Muscle of leg (tissue), 3 donors: ENCODE measurements at regions not wholly inside any gene's neighbourhood (a gene's known extent, or its start where the extent isn't known, plus 50 kb on each side); places are given as distances from the start of the nearest gene placed in this dataset.
"Not testable (repeated sequence)": the region's sequence is repeated elsewhere in the genome, so short reads cannot be mapped to it uniquely, and the experiment has no call there.

Experiments
- DNase-seq: peaks from one replicate; pipeline ENCODE4 v3.0.0; 2013
- H3K27ac ChIP-seq: one replicate; pipeline ENCODE4 v1.5.1; 2013; ENCODE audit warnings: mild to moderate bottlenecking, low read length, control low read depth
- H3K27me3 ChIP-seq: one replicate; pipeline ENCODE4 v1.6.1; 2013; ENCODE audit warnings: low read length; ENCODE audit not compliant: control insufficient read depth, insufficient read depth
- H3K36me3 ChIP-seq: one replicate; pipeline ENCODE4 v1.6.1; 2013; ENCODE audit warnings: low read length; ENCODE audit not compliant: control insufficient read depth, insufficient read depth
- H3K4me1 ChIP-seq: one replicate; pipeline ENCODE4 v1.6.1; 2013; ENCODE audit warnings: low read length; ENCODE audit not compliant: control insufficient read depth, insufficient read depth
- H3K4me3 ChIP-seq: one replicate; pipeline ENCODE4 v1.5.1; 2013; ENCODE audit warnings: low read length, control low read depth
- H3K9me3 ChIP-seq: replicated peaks from 2 replicates; pipeline ENCODE4 v1.6.1; 2013; ENCODE audit warnings: low read depth, low read length; ENCODE audit not compliant: control insufficient read depth
- WGBS: methylation state at CpG from one replicate; pipeline ENCODE4 v1.1.5; 2013; ENCODE audit warnings: missing lambda C conversion rate; ENCODE audit not compliant: insufficient coverage; 5-methylcytosine and 5-hydroxymethylcytosine counted together

GRCh38 chr4:138629669-138630068, 385.9 kb upstream of the NOCT start:
- H3K4me3 ChIP-seq = no peak overlapping the region

GRCh38 chr4:138627096-138627495, 384.9 kb upstream of the SLC7A11 start:
- no peak for DNase-seq
- no peaks in the 10 kb centered on the region for H3K36me3 ChIP-seq
- 89% methylated on average over 3 of the region's 5 CpGs for WGBS
- H3K9me3 ChIP-seq = no peaks in the 10 kb centered on the region
- no peaks in the 10 kb centered on the region for H3K27me3 ChIP-seq
- no peaks in the 10 kb centered on the region for H3K4me1 ChIP-seq
- no peak overlapping the region for H3K4me3 ChIP-seq
- no peak overlapping the region for H3K27ac ChIP-seq

More at GRCh38 chr4:138629669-138630068, 385.9 kb upstream of the NOCT start:
- no peaks in the 10 kb centered on the region for H3K36me3 ChIP-seq
- no CpG with 5 or more reads among the region's 2 CpGs for WGBS
- H3K27ac ChIP-seq = no peak overlapping the region
- no peaks in the 10 kb centered on the region for H3K4me1 ChIP-seq
- DNase-seq = no peak
- no peaks in the 10 kb centered on the region for H3K9me3 ChIP-seq
- no peaks in the 10 kb centered on the region for H3K27me3 ChIP-seq

GRCh38 chr4:138622362-138622761, 380.2 kb upstream of the SLC7A11 start:
- not testable (repeated sequence) for H3K4me3 ChIP-seq, H3K27me3 ChIP-seq, H3K9me3 ChIP-seq, DNase-seq, H3K27ac ChIP-seq, H3K36me3 ChIP-seq, H3K4me1 ChIP-seq
- WGBS = 89% methylated on average over 4 of the region's 4 CpGs

GRCh38 chr4:138616775-138617174, 374.6 kb upstream of the SLC7A11 start:
- H3K27me3 ChIP-seq = no peaks in the 10 kb centered on the region
- H3K4me1 ChIP-seq = no peaks in the 10 kb centered on the region
- peaks cover 6% of the 10 kb centered on the region for H3K9me3 ChIP-seq
- WGBS = no CpG with 5 or more reads among the region's 2 CpGs
- no peak for DNase-seq
- no peak overlapping the region for H3K27ac ChIP-seq
- no peak overlapping the region for H3K4me3 ChIP-seq
- H3K36me3 ChIP-seq = no peaks in the 10 kb centered on the region

- no peak overlapping the region for H3K27ac ChIP-seq
- H3K4me1 ChIP-seq = peaks cover 4% of the 10 kb centered on the region
- H3K9me3 ChIP-seq = peaks cover 6% of the 10 kb centered on the region
- no peaks in the 10 kb centered on the region for H3K36me3 ChIP-seq
- H3K27me3 ChIP-seq = no peaks in the 10 kb centered on the region
- WGBS = no CpG with 5 or more reads among the region's 3 CpGs
- no peak overlapping the region for H3K4me3 ChIP-seq
- DNase-seq = no peak
Observed at GRCh38 chr4:138614398-138615142, 372.4 kb upstream of the SLC7A11 start.

GRCh38 chr4:138612428-138612827, 370.3 kb upstream of the SLC7A11 start:
- Histone ChIP-seq H3K9me3 (no peaks in the 10 kb centered on the region), H3K4me3 (no peak overlapping the region), H3K27ac (no peak overlapping the region), H3K27me3 (no peaks in the 10 kb centered on the region), H3K4me1 (peaks cover 5% of the 10 kb centered on the region), H3K36me3 (no peaks in the 10 kb centered on the region)
- DNase-seq = no peak
- WGBS = no CpG with 5 or more reads among the region's 1 CpG

GRCh38 chr4:138611721-138612120, 369.6 kb upstream of the SLC7A11 start:
- Histone ChIP-seq H3K27me3 (no peaks in the 10 kb centered on the region), H3K36me3 (no peaks in the 10 kb centered on the region), H3K4me3 (no peak overlapping the region), H3K4me1 (peaks cover 5% of the 10 kb centered on the region), H3K9me3 (no peaks in the 10 kb centered on the region), H3K27ac (no peak overlapping the region)
- no CpG with 5 or more reads among the region's 2 CpGs for WGBS
- DNase-seq = no peak

GRCh38 chr4:138611017-138611416, 368.9 kb upstream of the SLC7A11 start:
- Histone ChIP-seq H3K36me3 (no peaks in the 10 kb centered on the region), H3K27ac (no peak overlapping the region)
- no CpG with 5 or more reads among the region's 1 CpG for WGBS

GRCh38 chr4:138609943-138610350, 367.8 kb upstream of the SLC7A11 start:
- WGBS = 86% methylated on average over 1 of the region's 2 CpGs
- no peaks in the 10 kb centered on the region for H3K27me3 ChIP-seq
- peak; percentile 80 for DNase-seq

More at GRCh38 chr4:138611017-138611416, 368.9 kb upstream of the SLC7A11 start:
- peaks cover under 1% of the 10 kb centered on the region for H3K9me3 ChIP-seq
- H3K4me3 ChIP-seq = no peak overlapping the region
- no peaks in the 10 kb centered on the region for H3K27me3 ChIP-seq
- no peak for DNase-seq
- H3K4me1 ChIP-seq = peaks cover 5% of the 10 kb centered on the region

GRCh38 chr4:138604556-138604955, 362.4 kb upstream of the SLC7A11 start:
- Histone ChIP-seq H3K27ac (no peak overlapping the region), H3K27me3 (no peaks in the 10 kb centered on the region), H3K9me3 (peaks cover 5% of the 10 kb centered on the region), H3K36me3 (no peaks in the 10 kb centered on the region), H3K4me3 (no peak overlapping the region), H3K4me1 (peaks cover under 1% of the 10 kb centered on the region)
- peak; percentile 54 for DNase-seq
- no CpG with 5 or more reads among the region's 2 CpGs for WGBS

More at GRCh38 chr4:138609943-138610350, 367.8 kb upstream of the SLC7A11 start:
- H3K4me1 ChIP-seq = peaks cover 5% of the 10 kb centered on the region
- no peak overlapping the region for H3K4me3 ChIP-seq
- H3K27ac ChIP-seq = no peak overlapping the region
- peaks cover 3% of the 10 kb centered on the region for H3K9me3 ChIP-seq
- no peaks in the 10 kb centered on the region for H3K36me3 ChIP-seq
